K562 (cell line): ENCODE measurements at regions not wholly inside any gene's neighbourhood (a gene's known extent, or its start where the extent isn't known, plus 50 kb on each side); places are given as distances from the start of the nearest gene placed in this dataset.

Source experiments
- EZH2 ChIP-seq: IDR thresholded peaks from 2 replicates; pipeline ENCODE4 v1.6.1; 2012; ENCODE audit warnings: low read depth, mild to moderate bottlenecking, inconsistent platforms, low read length, borderline replicate concordance
- FIP1L1 ChIP-seq: fragments of 200-400 bp; formaldehyde crosslinking; IDR thresholded peaks from 2 replicates; pipeline ENCODE4 v1.6.1; 2018; ENCODE audit warnings: mild to moderate bottlenecking, low read depth, low read length; ENCODE audit not compliant: poor library complexity, severe bottlenecking
- HDAC1 ChIP-seq, 2 experiments: fragments of 450-650 bp; IDR thresholded peaks; 2 replicates each; pipeline ENCODE4 v1.6.1; 2016 to 2017; ENCODE audit warnings: inconsistent platforms in 1 of 2, mild to moderate bottlenecking in 1 of 2, moderate library complexity in 1 of 2
- ID3 ChIP-seq, 2 experiments: fragments of 250-450 bp in 1 of 2; fragments of 450-650 bp in 1 of 2; sonication (Bioruptor Pico) in 1 of 2; IDR thresholded peaks; 2 replicates each; pipeline versions ENCODE4 v1.6.1 to v1.8.0; 2016 to 2021; ENCODE audit warnings: mild to moderate bottlenecking in 2 of 2, moderate library complexity in 2 of 2, missing compliant biosample characterization in 1 of 2, missing genetic modification characterization in 1 of 2
- MIER1 ChIP-seq: fragments of 450-650 bp; IDR thresholded peaks from 2 replicates; pipeline ENCODE4 v1.6.1; 2016; ENCODE audit warnings: antibody characterized with exemption, mild to moderate bottlenecking, low read depth
- NFYB ChIP-seq: IDR thresholded peaks from 2 replicates; pipeline ENCODE4 v1.6.1; 2011; ENCODE audit warnings: mild to moderate bottlenecking, moderate library complexity; ENCODE audit not compliant: insufficient read length; ENCODE audit errors: extremely low read depth
- ZNF263 ChIP-seq: sonication (generic); formaldehyde crosslinking; IDR thresholded peaks from 2 replicates; pipeline ENCODE4 v1.8.0; 2022; ENCODE audit warnings: mild to moderate bottlenecking, missing genetic modification reagents, borderline replicate concordance
- ZNF318 ChIP-seq, 2 experiments: fragments of 450-650 bp; IDR thresholded peaks; 2 replicates each; pipeline ENCODE4 v1.6.1; 2016; ENCODE audit warnings: mild to moderate bottlenecking in 2 of 2, borderline replicate concordance in 1 of 2, low read depth in 1 of 2, moderate library complexity in 1 of 2
- ZNF347 ChIP-seq: fragments of 450-650 bp; formaldehyde crosslinking; IDR thresholded peaks from 2 replicates; pipeline ENCODE4 v1.4.0; 2020; ENCODE audit warnings: low read depth, mild to moderate bottlenecking, moderate library complexity

GRCh38 chr19:22532388-22533300 is 101.5 kb upstream of the ZNF492 start (continued):
- TF ChIP-seq ZNF318 (IDR thresholded peaks at IDR 0.05; ENCODE audit: borderline replicate concordance in 1 of 2, low read depth in 1 of 2) = no peak
- no peak for TF ChIP-seq NFYB
- TF ChIP-seq EZH2 = no peak
- TF ChIP-seq ID3 (CRISPR knock-in tag; IDR thresholded peaks at IDR 0.05) = no peak
- no peak for TF ChIP-seq ID3 (tag; IDR thresholded peaks at IDR 0.05)
- no peak for TF ChIP-seq ZNF347 (CRISPR knock-in tag)
- no peak for TF ChIP-seq FIP1L1
- TF ChIP-seq HDAC1 (IDR thresholded peaks at IDR 0.05) = no peak
- TF ChIP-seq MIER1 = no peak
- TF ChIP-seq ZNF263 = no peak
